Activated B cell treated with CpG ODN at 0.5 μM for 24 hours (primary cell): ENCODE measurements at regions not wholly inside any gene's neighbourhood (a gene's known extent, or its start where the extent isn't known, plus 50 kb on each side); places are given as distances from the start of the nearest gene placed in this dataset.

ENCODE experiments used
- ATAC-seq: fragments of 200-7000 bp; cut with Tn5 transposase; one replicate; pipeline ENCODE4 v1.10.0; 2021; ENCODE audit warnings: low read depth, mild to moderate bottlenecking, moderate library complexity
- CTCF ChIA-PET: fragments of 350-600 bp; sonication (Branson Sonifier 250); formaldehyde crosslinking; loops from one replicate; lab custom pipeline; 2021; ENCODE audit warnings: antibody characterized with exemption; lab: Charles Lee
- POLR2A ChIA-PET: fragments of 350-600 bp; sonication (Branson Sonifier 250); formaldehyde crosslinking; loops from one replicate; lab custom pipeline; 2021; ENCODE audit warnings: antibody characterized with exemption; lab: Charles Lee
- DNase-seq: peaks from one replicate; pipeline ENCODE4 v3.0.0; 2022
- H3K27ac Mint-ChIP-seq: one replicate; pipeline ENCODE4 v1.8.0; 2020; ENCODE audit warnings: mixed read lengths
- H3K27me3 Mint-ChIP-seq: one replicate; pipeline ENCODE4 v1.8.0; 2021; ENCODE audit warnings: mixed read lengths
- H3K36me3 Mint-ChIP-seq: one replicate; pipeline ENCODE4 v1.8.0; 2021; ENCODE audit warnings: low read depth, mixed read lengths
- H3K4me1 Mint-ChIP-seq: one replicate; pipeline ENCODE4 v1.8.0; 2021; ENCODE audit warnings: mixed read lengths
- H3K4me3 Mint-ChIP-seq: one replicate; pipeline ENCODE4 v1.8.0; 2020; ENCODE audit warnings: mild to moderate bottlenecking, mixed read lengths
- H3K9me3 Mint-ChIP-seq: one replicate; pipeline ENCODE4 v1.8.0; 2020; ENCODE audit warnings: mixed read lengths
- intact Hi-C: fragments of 100-400 bp; cut with micrococcal nuclease; formaldehyde crosslinking; loops from one replicate; pipeline ENCODE4 v1.15.1; 2024
- TF ChIP-seq, protein P1 (sequence below): fragments of 200-600 bp; IDR thresholded peaks from one replicate; pipeline ENCODE4 v1.8.0; 2022; ENCODE audit warnings: antibody characterized with exemption, mild to moderate bottlenecking

DNA sequence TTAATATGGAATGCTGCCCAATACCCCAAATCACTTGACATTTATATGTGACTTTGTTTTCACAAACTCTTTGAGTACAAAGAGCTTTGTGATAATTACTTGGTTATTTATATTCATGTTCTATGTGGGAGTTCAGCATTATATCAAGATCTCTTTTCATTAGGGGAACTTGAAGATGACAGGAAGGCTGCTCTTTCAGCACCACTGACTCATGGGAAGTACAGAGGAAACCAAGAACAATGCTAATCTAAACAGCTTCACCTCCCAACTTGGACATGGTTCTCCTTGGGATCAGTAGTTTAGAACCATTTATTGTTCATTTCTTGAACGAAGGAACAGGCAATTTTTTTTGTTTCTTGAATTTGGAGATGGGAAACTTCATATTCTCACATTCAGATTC lies 184.0 kb upstream of the AFF2 start:
- no peak overlapping the region for H3K27ac Mint-ChIP-seq
- H3K9me3 Mint-ChIP-seq = no peaks in the 10 kb centered on the region
- peaks cover 10% of the 10 kb centered on the region for H3K4me1 Mint-ChIP-seq
- TF ChIP-seq, protein P1, sequence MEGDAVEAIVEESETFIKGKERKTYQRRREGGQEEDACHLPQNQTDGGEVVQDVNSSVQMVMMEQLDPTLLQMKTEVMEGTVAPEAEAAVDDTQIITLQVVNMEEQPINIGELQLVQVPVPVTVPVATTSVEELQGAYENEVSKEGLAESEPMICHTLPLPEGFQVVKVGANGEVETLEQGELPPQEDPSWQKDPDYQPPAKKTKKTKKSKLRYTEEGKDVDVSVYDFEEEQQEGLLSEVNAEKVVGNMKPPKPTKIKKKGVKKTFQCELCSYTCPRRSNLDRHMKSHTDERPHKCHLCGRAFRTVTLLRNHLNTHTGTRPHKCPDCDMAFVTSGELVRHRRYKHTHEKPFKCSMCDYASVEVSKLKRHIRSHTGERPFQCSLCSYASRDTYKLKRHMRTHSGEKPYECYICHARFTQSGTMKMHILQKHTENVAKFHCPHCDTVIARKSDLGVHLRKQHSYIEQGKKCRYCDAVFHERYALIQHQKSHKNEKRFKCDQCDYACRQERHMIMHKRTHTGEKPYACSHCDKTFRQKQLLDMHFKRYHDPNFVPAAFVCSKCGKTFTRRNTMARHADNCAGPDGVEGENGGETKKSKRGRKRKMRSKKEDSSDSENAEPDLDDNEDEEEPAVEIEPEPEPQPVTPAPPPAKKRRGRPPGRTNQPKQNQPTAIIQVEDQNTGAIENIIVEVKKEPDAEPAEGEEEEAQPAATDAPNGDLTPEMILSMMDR = no peak
- no peak overlapping the region for H3K4me3 Mint-ChIP-seq
- ChIA-PET POLR2A (no interaction called here), CTCF (no interaction called here)
- no peak for DNase-seq
- no peaks in the 10 kb centered on the region for H3K36me3 Mint-ChIP-seq
- H3K27me3 Mint-ChIP-seq = no peaks in the 10 kb centered on the region
- intact Hi-C loops = no loop called here
- no peak for ATAC-seq

DNA sequence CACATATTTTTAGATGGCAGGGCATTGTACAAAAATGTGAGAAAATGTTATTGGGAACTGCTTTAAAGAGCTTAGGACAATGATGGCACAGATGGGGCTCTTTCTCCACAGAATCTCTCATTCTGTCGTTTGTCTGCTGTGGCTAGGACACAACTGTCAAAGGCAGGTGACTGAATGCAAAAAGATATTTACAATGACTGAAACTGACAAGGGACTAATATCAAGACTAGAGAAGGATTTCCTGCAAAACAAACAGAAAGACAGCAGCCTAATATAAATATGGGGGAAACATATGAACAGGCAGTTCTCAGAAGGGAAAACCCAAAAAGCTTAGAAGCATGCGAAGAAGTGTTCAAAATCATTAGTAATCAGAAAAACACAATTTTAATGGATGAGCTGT lies 177.5 kb upstream of the AFF2 start:
- DNase-seq (no peak), ATAC-seq (no peak)
- Mint-ChIP-seq H3K27me3 (no peaks in the 10 kb centered on the region), H3K4me3 (no peak overlapping the region), H3K4me1 (no peaks in the 10 kb centered on the region), H3K27ac (no peak overlapping the region), H3K9me3 (no peaks in the 10 kb centered on the region), H3K36me3 (no peaks in the 10 kb centered on the region)
- CTCF ChIA-PET = no interaction called here
- TF ChIP-seq, protein P1 = no peak
- POLR2A ChIA-PET = no interaction called here
- intact Hi-C loops = no loop called here

DNA sequence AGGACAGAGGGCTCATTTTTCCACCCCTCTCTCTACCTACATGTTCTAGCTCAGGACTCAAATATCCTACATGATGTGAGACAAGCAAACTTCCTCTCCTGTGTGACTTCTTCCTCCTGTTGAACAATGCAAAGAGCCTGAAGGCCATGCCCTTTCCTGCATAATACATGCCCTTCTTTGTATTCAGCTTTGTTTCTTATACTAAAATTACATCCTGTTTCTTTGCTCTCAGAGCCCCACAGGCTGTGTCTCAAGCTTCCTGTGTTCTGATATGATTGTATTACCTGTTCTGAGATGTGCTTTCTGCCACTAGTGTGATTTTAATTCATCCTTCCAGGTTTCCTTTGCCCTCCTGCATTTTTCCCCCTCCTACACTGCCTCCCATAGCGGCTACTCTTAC lies 166.4 kb upstream of the AFF2 start:
- DNase-seq = no peak
- Mint-ChIP-seq H3K27me3 (no peaks in the 10 kb centered on the region), H3K4me3 (no peak overlapping the region), H3K9me3 (no peaks in the 10 kb centered on the region), H3K27ac (no peak overlapping the region), H3K36me3 (no peaks in the 10 kb centered on the region), H3K4me1 (peaks cover 10% of the 10 kb centered on the region)
- intact Hi-C loops = loop anchor here (10.0 kb wide), 1 partner anchor 49 kb away; no protein-coding TSS in a partner anchor
- ATAC-seq = no peak
- TF ChIP-seq, protein P1 = no peak
- POLR2A ChIA-PET = no interaction called here
- CTCF ChIA-PET = no interaction called here

DNA sequence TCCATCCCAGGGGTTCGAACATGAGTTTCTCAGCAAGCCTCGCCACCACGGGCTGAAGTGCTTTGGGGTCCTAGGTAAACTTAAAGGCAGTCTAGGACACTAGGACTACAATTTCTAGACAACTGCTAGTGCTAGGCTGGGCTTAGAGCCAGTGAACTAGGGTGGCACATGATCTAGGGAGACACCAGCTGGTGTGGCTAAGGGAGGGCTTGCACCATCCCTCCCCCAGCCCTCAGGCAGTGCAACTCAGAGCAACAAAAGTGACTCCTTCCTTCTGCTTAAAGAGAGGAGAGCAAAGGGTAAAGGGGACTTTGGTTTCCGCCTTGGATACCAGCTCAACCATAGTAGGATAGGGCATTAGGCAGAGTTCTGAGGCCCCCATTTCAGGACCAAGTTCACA lies 162.5 kb upstream of the AFF2 start:
- ChIA-PET CTCF (no interaction called here), POLR2A (no interaction called here)
- intact Hi-C loops = loop anchor here (10.0 kb wide), 1 partner anchor 53 kb away; no protein-coding TSS in a partner anchor
- Mint-ChIP-seq H3K27me3 (no peaks in the 10 kb centered on the region), H3K9me3 (no peaks in the 10 kb centered on the region), H3K4me1 (peaks cover 10% of the 10 kb centered on the region), H3K36me3 (no peaks in the 10 kb centered on the region), H3K4me3 (no peak overlapping the region), H3K27ac (no peak overlapping the region)
- DNase-seq (no peak), ATAC-seq (no peak)
- TF ChIP-seq, protein P1 = no peak

DNA sequence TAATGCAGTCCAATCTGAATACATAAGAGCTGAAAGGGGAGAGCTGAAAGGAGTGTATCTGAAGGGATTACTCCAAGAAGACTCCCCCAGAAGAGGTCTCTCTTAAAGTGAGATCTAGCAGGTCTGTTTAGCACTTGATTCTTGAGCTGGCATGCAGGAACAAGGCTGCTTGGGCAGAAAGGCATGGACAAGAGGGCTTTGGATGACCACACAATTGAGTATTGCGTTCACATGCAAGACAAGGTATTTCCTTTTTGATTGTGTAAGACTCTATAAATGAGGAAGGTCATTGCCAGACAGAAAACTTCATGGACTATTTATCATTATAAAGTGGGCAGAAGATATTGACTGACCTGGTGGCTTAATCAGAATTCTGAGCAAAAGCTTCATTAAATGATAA lies 145.5 kb upstream of the AFF2 start:
- CTCF ChIA-PET = no interaction called here
- Mint-ChIP-seq H3K4me3 (no peak overlapping the region), H3K27ac (no peak overlapping the region), H3K36me3 (no peaks in the 10 kb centered on the region), H3K9me3 (peaks cover 3% of the 10 kb centered on the region), H3K4me1 (no peaks in the 10 kb centered on the region), H3K27me3 (no peaks in the 10 kb centered on the region)
- intact Hi-C loops = no loop called here
- ATAC-seq (no peak), DNase-seq (no peak)
- TF ChIP-seq, protein P1 = no peak
- POLR2A ChIA-PET = no interaction called here
